GM23248 (cell line): ENCODE measurements at regions not wholly inside any gene's neighbourhood (a gene's known extent, or its start where the extent isn't known, plus 50 kb on each side); places are given as distances from the start of the nearest gene placed in this dataset.

Experiments
- EZH2 ChIP-seq: fragments of 200-600 bp; sonication (generic); IDR thresholded peaks from 2 replicates; pipeline ENCODE4 v1.6.1; 2018; ENCODE audit warnings: antibody characterized with exemption, mild to moderate bottlenecking; ENCODE audit not compliant: insufficient read depth, poor library complexity, severe bottlenecking
- EZH2phosphoT487 ChIP-seq: fragments of 200-600 bp; sonication (generic); IDR thresholded peaks from 2 replicates; pipeline ENCODE4 v1.6.1; 2018; ENCODE audit warnings: antibody characterized with exemption, moderate library complexity, mild to moderate bottlenecking, low read depth; ENCODE audit not compliant: insufficient read depth

- TF ChIP-seq EZH2 (no peak), EZH2phosphoT487 (no peak)
These were observed 301.2 kb downstream of the TNS1 start for GRCh38 chr2:217701622-217702021.
